WI38 (cell line): ENCODE measurements at regions not wholly inside any gene's neighbourhood (a gene's known extent, or its start where the extent isn't known, plus 50 kb on each side); places are given as distances from the start of the nearest gene placed in this dataset.

Source experiments
- H3K4me3 ChIP-seq: 2 replicates; pipeline ENCODE4 v1.5.1; 2011; ENCODE audit warnings: low read depth, mild to moderate bottlenecking, control low read depth, low read length
- TF ChIP-seq, protein P1 (sequence below): IDR thresholded peaks from 2 replicates; pipeline ENCODE4 v1.5.1; 2012; ENCODE audit warnings: low read depth, mild to moderate bottlenecking, control low read depth, low read length

DNA sequence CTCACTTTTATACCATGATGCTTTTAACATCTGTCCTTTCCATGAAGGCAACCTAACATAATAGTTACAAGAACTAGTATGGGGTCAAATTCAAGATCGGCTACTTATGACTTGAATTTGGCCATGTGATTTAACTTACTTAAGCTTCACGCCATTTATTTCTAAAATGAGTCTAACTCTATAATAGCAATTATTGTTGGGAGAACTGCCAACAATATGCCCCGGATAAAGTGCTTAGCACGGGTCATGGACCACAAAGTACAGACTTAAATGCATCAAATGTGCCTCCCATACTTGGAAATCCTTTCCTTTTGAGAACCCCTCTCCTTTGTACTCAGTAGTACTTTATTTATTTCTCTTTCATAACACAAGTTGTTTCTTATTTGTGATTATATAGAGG, 1603.6 kb upstream of the GOT2 start:
- TF ChIP-seq, protein P1, sequence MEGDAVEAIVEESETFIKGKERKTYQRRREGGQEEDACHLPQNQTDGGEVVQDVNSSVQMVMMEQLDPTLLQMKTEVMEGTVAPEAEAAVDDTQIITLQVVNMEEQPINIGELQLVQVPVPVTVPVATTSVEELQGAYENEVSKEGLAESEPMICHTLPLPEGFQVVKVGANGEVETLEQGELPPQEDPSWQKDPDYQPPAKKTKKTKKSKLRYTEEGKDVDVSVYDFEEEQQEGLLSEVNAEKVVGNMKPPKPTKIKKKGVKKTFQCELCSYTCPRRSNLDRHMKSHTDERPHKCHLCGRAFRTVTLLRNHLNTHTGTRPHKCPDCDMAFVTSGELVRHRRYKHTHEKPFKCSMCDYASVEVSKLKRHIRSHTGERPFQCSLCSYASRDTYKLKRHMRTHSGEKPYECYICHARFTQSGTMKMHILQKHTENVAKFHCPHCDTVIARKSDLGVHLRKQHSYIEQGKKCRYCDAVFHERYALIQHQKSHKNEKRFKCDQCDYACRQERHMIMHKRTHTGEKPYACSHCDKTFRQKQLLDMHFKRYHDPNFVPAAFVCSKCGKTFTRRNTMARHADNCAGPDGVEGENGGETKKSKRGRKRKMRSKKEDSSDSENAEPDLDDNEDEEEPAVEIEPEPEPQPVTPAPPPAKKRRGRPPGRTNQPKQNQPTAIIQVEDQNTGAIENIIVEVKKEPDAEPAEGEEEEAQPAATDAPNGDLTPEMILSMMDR, result no peak
- H3K4me3 ChIP-seq, result no peak overlapping the region

DNA sequence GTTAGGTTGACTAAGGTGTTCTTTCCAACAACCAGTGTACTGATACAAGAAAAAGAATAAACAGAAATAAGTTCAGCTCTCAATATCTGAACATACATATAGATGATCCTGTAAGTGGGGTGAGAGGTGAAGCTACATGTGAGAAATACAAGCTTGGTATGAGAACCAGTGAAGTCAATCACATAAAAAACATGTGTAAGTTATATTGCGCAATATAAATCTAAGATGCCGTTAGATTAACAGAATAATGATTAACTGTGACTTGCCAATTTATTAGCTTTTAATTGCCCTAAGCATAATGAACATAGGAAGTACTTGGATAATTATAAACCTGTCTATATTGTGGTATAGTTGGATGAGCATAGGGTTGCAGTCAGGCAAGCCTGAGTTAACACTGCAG, 1597.1 kb upstream of the GOT2 start:
- TF ChIP-seq, protein P1, result no peak
- H3K4me3 ChIP-seq, result no peak overlapping the region

DNA sequence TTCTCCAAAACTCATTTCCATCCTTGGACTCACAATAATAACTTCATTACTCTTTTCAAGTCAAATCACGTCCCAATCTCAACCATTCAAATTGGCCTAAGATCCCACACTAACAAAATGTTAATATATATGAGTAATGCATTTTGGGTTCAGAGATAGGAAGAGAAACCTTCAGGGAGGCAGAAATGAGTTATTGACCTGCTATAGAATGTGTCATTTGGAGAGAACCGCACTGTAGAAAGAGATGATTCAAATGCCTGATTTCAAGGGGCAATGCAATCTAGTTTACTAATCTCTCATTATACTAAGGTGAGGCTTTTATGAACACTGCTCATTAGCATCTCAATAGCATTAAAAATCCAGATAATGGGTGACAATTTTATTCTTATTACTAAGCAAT, 1595.0 kb upstream of the GOT2 start:
- TF ChIP-seq, protein P1, result no peak
- H3K4me3 ChIP-seq, result no peak overlapping the region

DNA sequence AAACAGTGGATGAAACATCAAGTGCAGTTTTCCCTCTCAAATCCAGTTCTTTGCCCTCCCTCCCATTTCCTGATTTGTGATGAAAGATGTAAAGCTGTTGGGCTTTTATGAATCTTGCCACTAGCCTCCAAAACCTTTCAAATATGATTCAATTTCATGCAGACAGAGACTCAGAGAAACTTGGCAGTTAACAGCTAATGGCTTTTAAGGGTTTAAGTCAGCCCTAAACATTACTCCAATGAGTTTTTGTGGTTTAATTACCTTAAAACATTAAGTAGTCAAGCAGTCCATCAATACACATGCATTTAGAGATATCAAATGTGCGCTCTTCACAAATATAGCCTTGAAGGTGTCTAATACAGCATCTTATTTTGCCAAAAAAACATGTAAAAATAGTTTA, 1594.0 kb upstream of the GOT2 start:
- TF ChIP-seq, protein P1, result no peak
- no peak overlapping the region for H3K4me3 ChIP-seq

DNA sequence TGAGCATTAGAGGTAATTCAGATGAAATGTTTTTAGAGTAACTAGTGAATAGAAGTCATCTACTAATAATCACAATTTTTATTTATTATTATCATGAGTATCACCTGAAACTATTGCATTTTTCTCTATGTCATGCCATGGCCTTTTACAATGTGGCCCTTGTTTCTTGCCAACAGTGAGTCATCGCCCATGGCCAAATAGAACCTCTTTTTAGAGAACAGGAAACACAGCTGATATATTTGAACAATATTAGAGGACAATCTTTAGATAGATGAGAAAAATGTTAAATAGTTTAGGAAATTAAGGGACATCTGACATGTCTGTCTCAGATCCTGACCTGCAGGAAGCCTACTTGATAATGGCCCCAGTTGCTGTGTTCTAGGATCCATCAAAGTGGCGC, 1584.4 kb upstream of the GOT2 start:
- H3K4me3 ChIP-seq, result no peak overlapping the region
- TF ChIP-seq, protein P1, result no peak

DNA sequence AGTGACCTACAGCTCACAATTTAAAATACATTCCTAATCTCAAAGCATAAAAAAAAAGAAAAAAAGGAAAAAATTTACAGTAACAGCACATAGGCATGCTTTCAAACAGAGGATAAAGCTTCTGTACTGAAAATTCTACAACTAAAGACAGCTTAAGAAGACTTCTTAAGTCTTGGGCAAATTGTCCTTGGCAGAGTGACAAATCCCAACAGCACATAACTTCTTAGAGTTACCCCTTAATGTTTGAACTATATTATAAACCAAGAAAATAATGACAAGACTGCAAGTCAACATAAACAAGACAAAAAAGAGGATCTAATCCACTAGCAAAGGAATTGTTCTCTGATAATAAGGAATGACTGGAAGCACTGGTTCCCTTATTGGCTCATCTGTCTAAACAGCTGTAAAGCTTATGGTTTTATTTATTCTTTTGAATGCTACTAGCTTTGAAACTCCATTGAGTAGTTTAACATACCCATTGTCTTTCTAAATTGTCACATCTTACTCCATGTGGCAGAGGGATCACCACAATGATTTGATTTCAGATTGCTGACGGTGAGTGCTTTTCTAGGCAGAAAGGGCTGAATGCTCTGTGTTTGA, 1576.8 kb upstream of the GOT2 start:
- TF ChIP-seq, protein P1, result no peak
- no peak overlapping the region for H3K4me3 ChIP-seq

DNA sequence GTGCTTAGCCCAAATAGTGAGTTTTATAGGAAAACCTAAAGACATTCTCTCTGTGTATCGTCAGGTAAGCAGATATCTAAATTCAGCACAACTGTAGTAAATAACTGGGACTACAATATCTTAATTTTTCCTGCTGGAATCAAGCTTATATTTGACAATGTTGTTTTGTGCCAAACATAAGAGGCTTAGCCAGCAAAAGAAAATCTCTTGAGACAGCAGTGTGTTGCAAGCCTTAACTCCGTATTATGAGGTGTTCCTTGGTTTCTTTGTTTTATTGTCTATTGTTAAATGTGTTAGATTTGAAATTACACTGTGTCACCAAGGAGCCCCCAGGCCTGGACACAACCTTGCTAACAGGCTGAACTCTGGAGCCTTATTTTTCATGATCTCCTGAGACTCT, 1570.6 kb upstream of the GOT2 start:
- TF ChIP-seq, protein P1, result no peak

More for the DNA sequence above, 1570.6 kb upstream of the GOT2 start:
- no peak overlapping the region for H3K4me3 ChIP-seq
